ENCODE measurements at regions not wholly inside any gene's neighbourhood (a gene's known extent, or its start where the extent isn't known, plus 50 kb on each side); places are given as distances from the start of the nearest gene placed in this dataset.
"Not testable (repeated sequence)": the region's sequence is repeated elsewhere in the genome, so short reads cannot be mapped to it uniquely, and the experiment has no call there.

GRCh38 chr20:40939667-40940066, 89.0 kb upstream of the TOP1 start:
- DNase-seq: no peak

- no peak for DNase-seq
These were observed 87.5 kb upstream of the TOP1 start for GRCh38 chr20:40941133-40941610.

GRCh38 chr20:40942006-40942405, 86.6 kb upstream of the TOP1 start:
- DNase-seq: no peak

- DNase-seq: no peak
These were observed 85.8 kb upstream of the TOP1 start for GRCh38 chr20:40942775-40943174.

- DNase-seq: no peak
These were observed 85.0 kb upstream of the TOP1 start for GRCh38 chr20:40943591-40943990.

GRCh38 chr20:40945189-40945588, 83.4 kb upstream of the TOP1 start:
- no peak for DNase-seq

GRCh38 chr20:40945754-40946450, 82.7 kb upstream of the TOP1 start:
- no peak for DNase-seq

- no peak for DNase-seq
These were observed 82.2 kb upstream of the TOP1 start for GRCh38 chr20:40946451-40946850.

- no peak for DNase-seq
These were observed 80.0 kb upstream of the TOP1 start for GRCh38 chr20:40948465-40949267.

- DNase-seq: no peak
These were observed 79.3 kb upstream of the TOP1 start for GRCh38 chr20:40949346-40949745.

- no peak for DNase-seq
These were observed 76.5 kb upstream of the TOP1 start for GRCh38 chr20:40952136-40952535.

GRCh38 chr20:40953416-40953815, 75.2 kb upstream of the TOP1 start:
- DNase-seq: no peak

GRCh38 chr20:40953856-40954255, 74.8 kb upstream of the TOP1 start:
- DNase-seq: no peak

- no peak for DNase-seq
These were observed 74.0 kb upstream of the TOP1 start for GRCh38 chr20:40954521-40955165.

GRCh38 chr20:40955326-40955725, 73.3 kb upstream of the TOP1 start:
- no peak for DNase-seq

GRCh38 chr20:40955826-40956225, 72.8 kb upstream of the TOP1 start:
- not testable (repeated sequence) for DNase-seq

GRCh38 chr20:40956542-40957264, 71.9 kb upstream of the TOP1 start:
- DNase-seq: no peak

GRCh38 chr20:40957265-40957760, 71.3 kb upstream of the TOP1 start:
- DNase-seq: no peak

GRCh38 chr20:40958598-40958997, 70.0 kb upstream of the TOP1 start:
- no peak for DNase-seq

GRCh38 chr20:40959325-40960092, 69.1 kb upstream of the TOP1 start:
- DNase-seq: no peak

GRCh38 chr20:40960101-40960500, 68.5 kb upstream of the TOP1 start:
- DNase-seq: no peak

GRCh38 chr20:40960521-40960956, 68.1 kb upstream of the TOP1 start:
- no peak for DNase-seq
